Astrocyte (in vitro differentiated cells and primary cell): ENCODE measurements at regions not wholly inside any gene's neighbourhood (a gene's known extent, or its start where the extent isn't known, plus 50 kb on each side); places are given as distances from the start of the nearest gene placed in this dataset.
"Not testable (repeated sequence)": the region's sequence is repeated elsewhere in the genome, so short reads cannot be mapped to it uniquely, and the experiment has no call there.

ENCODE experiments used
- EZH2 ChIP-seq: IDR thresholded peaks from 2 replicates; pipeline ENCODE4 v1.6.1; 2012; ENCODE audit warnings: mild to moderate bottlenecking, low read length, inconsistent platforms; ENCODE audit not compliant: insufficient read depth
- TF ChIP-seq, protein P1 (sequence below): IDR thresholded peaks from 2 replicates; pipeline ENCODE4 v1.5.1; 2011; ENCODE audit warnings: low read depth, mild to moderate bottlenecking, inconsistent platforms, low read length, moderate library complexity; ENCODE audit not compliant: insufficient read depth

DNA sequence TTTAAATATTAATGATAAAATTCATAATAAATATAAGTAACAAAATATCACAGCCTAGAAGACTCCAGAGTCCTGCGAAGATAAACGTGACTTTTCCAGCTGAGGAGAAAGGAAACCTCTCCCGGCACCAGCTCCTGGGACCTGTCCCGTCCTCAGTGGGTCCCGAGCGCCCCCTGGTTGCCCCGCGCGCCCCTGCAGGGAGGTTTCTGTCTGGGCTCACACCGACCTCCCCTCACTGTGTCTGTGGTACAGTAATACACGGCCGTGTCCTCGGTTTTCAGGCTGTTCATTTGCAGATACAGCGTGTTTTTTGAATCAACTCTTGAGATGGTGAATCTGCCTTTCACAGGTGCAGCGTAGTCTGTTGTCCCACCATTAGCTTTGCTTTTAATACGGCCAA lies 478.7 kb downstream of the TP53TG3F start:
- TF ChIP-seq, protein P1, sequence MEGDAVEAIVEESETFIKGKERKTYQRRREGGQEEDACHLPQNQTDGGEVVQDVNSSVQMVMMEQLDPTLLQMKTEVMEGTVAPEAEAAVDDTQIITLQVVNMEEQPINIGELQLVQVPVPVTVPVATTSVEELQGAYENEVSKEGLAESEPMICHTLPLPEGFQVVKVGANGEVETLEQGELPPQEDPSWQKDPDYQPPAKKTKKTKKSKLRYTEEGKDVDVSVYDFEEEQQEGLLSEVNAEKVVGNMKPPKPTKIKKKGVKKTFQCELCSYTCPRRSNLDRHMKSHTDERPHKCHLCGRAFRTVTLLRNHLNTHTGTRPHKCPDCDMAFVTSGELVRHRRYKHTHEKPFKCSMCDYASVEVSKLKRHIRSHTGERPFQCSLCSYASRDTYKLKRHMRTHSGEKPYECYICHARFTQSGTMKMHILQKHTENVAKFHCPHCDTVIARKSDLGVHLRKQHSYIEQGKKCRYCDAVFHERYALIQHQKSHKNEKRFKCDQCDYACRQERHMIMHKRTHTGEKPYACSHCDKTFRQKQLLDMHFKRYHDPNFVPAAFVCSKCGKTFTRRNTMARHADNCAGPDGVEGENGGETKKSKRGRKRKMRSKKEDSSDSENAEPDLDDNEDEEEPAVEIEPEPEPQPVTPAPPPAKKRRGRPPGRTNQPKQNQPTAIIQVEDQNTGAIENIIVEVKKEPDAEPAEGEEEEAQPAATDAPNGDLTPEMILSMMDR, result not testable (repeated sequence)
- TF ChIP-seq EZH2, result not testable (repeated sequence)
